Sciatic nerve (tissue), 2 donors: ENCODE measurements at regions not wholly inside any gene's neighbourhood (a gene's known extent, or its start where the extent isn't known, plus 50 kb on each side); places are given as distances from the start of the nearest gene placed in this dataset.
"Not testable (repeated sequence)": the region's sequence is repeated elsewhere in the genome, so short reads cannot be mapped to it uniquely, and the experiment has no call there.

Source experiments
- ATAC-seq: fragments of 200-7000 bp; cut with Tn5 transposase; one replicate; pipeline ENCODE4 v1.9.1; 2020; ENCODE audit warnings: mild to moderate bottlenecking, moderate library complexity
- DNase-seq: peaks from one replicate; pipeline ENCODE4 v3.0.0-alpha.2; 2020; ENCODE audit warnings: low spot score
- intact Hi-C: fragments of 100-400 bp; cut with DNase I; formaldehyde crosslinking; loops from one replicate; pipeline ENCODE4 v1.14.2; 2022
- donor health status: DM: no; HTN: no; CAD: no.
- donor health status: DM: no; HTN: no; CAD: no.

GRCh38 chr20:48455651-48456365 lies 372.0 kb downstream of the PREX1 start:
- intact Hi-C loops = no loop called here
- no peak for ATAC-seq
- DNase-seq = no peak

GRCh38 chr20:48454671-48455490 lies 372.9 kb downstream of the PREX1 start:
- ATAC-seq = no peak
- intact Hi-C loops = no loop called here
- no peak for DNase-seq

GRCh38 chr20:48453477-48454093 lies 374.2 kb downstream of the PREX1 start:
- intact Hi-C loops = no loop called here
- ATAC-seq (no peak), DNase-seq (no peak)

GRCh38 chr20:48451401-48451800 lies 376.4 kb downstream of the PREX1 start:
- DNase-seq (no peak), ATAC-seq (no peak)

GRCh38 chr20:48448666-48449600 lies 378.9 kb downstream of the PREX1 start:
- intact Hi-C loops = no loop called here
- ATAC-seq (no peak), DNase-seq (no peak)

More at GRCh38 chr20:48451401-48451800, 376.4 kb downstream of the PREX1 start:
- intact Hi-C loops = no loop called here

- ATAC-seq = no peak
- intact Hi-C loops = no loop called here
- DNase-seq = no peak
Observed at GRCh38 chr20:48447456-48447855, 380.3 kb downstream of the PREX1 start.

GRCh38 chr20:48445827-48446226 lies 382.0 kb downstream of the PREX1 start:
- DNase-seq = no peak
- intact Hi-C loops = no loop called here
- ATAC-seq = no peak

GRCh38 chr20:48444249-48444648 lies 383.6 kb downstream of the PREX1 start:
- DNase-seq (no peak), ATAC-seq (no peak)
- intact Hi-C loops = no loop called here

GRCh38 chr20:48440916-48441315 lies 386.9 kb downstream of the PREX1 start:
- intact Hi-C loops = no loop called here
- ATAC-seq (no peak), DNase-seq (no peak)

- DNase-seq, ATAC-seq, intact Hi-C loops: not testable (repeated sequence)
Observed at GRCh38 chr20:48440261-48440660, 387.5 kb downstream of the PREX1 start.

GRCh38 chr20:48437146-48437545 lies 390.7 kb downstream of the PREX1 start:
- no peak for ATAC-seq
- no peak for DNase-seq
- intact Hi-C loops = no loop called here

GRCh38 chr20:48436609-48437008 lies 391.2 kb downstream of the PREX1 start:
- intact Hi-C loops, DNase-seq, ATAC-seq: not testable (repeated sequence)

GRCh38 chr20:48433178-48433577 lies 394.6 kb downstream of the PREX1 start:
- DNase-seq (no peak), ATAC-seq (no peak)
- intact Hi-C loops = no loop called here

- no peak for DNase-seq
- no peak for ATAC-seq
- intact Hi-C loops = no loop called here
Observed at GRCh38 chr20:48432494-48432832, 395.3 kb downstream of the PREX1 start.

GRCh38 chr20:48431653-48432493 lies 395.9 kb downstream of the PREX1 start:
- intact Hi-C loops = no loop called here
- ATAC-seq = no peak
- DNase-seq = no peak

GRCh38 chr20:48426630-48427029 lies 401.2 kb downstream of the PREX1 start:
- no peak for ATAC-seq
- DNase-seq = no peak
- intact Hi-C loops = no loop called here

- intact Hi-C loops = no loop called here
- ATAC-seq = no peak
- DNase-seq = no peak
Observed at GRCh38 chr20:48425817-48426612, 401.8 kb downstream of the PREX1 start.
